Natural killer cell treated with Interleukin-12 subunit alpha and Interleukin-12 subunit beta and Interleukin-15 and Interleukin-18, amount 100 ng/mL, for 72 hours (primary cell): ENCODE measurements at regions not wholly inside any gene's neighbourhood (a gene's known extent, or its start where the extent isn't known, plus 50 kb on each side); places are given as distances from the start of the nearest gene placed in this dataset.
"Not testable (repeated sequence)": the region's sequence is repeated elsewhere in the genome, so short reads cannot be mapped to it uniquely, and the experiment has no call there.

Source experiments
- ATAC-seq, 2 donors: fragments of 150-1000 bp; cut with Tn5 transposase in 1 of 2; sonication (Bioruptor Pico), chemical (Tn5 transposase) in 1 of 2; 2 replicates each; pipeline ENCODE4 v1.10.0; 2021
- DNase-seq: peaks from one replicate; pipeline ENCODE4 v3.0.0; 2022; ENCODE audit warnings: low spot score
- H3K27ac Mint-ChIP-seq, 2 donors: 1 replicate in 1 of 2; 2 replicates in 1 of 2; pipeline ENCODE4 v1.8.0; 2022; ENCODE audit warnings: mixed read lengths in 2 of 2, mild to moderate bottlenecking in 1 of 2, moderate library complexity in 1 of 2
- H3K27me3 Mint-ChIP-seq, 2 donors: 1 replicate in 1 of 2; 2 replicates in 1 of 2; pipeline ENCODE4 v1.8.0; 2022; ENCODE audit warnings: mixed read lengths in 2 of 2
- H3K36me3 Mint-ChIP-seq: one replicate; pipeline ENCODE4 v1.8.0; 2022; ENCODE audit warnings: mixed read lengths
- H3K4me1 Mint-ChIP-seq, 2 donors: 1 replicate in 1 of 2; 2 replicates in 1 of 2; pipeline ENCODE4 v1.8.0; 2022; ENCODE audit warnings: low read depth in 2 of 2, mixed read lengths in 2 of 2, mild to moderate bottlenecking in 1 of 2
- H3K4me3 Mint-ChIP-seq: one replicate; pipeline ENCODE4 v1.8.0; 2022; ENCODE audit warnings: mixed read lengths
- H3K9me3 Mint-ChIP-seq: 2 replicates; pipeline ENCODE4 v1.8.0; 2022; ENCODE audit warnings: mixed read lengths

DNA sequence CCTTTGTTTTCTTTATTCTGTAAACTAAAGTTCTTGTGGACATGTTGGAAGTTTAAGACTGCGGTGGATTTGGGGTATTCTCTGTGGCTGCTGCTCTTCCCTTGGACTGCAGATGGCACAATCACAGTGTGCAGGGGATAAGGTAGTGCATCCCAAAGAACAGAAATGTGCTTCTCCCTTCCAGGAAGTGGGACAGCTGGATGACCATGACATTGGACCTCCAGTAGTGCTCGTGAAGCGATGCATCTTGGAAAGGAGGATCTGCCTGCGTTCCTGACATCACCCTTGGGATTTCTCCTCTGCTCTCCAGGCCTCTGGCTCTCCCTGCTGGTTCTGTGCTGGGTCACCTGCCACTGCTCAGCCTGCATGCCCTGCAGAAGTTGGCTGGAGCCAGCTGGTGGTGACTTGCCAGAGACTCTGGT, 109.9 kb downstream of the SLC4A3 start:
- Mint-ChIP-seq H3K27ac (no peak overlapping the region), H3K4me3 (no peak overlapping the region), H3K36me3 (no peaks in the 10 kb centered on the region), H3K27me3 (peaks cover 16 to 39% of the 10 kb centered on the region in 2 donors), H3K9me3 (no peaks in the 10 kb centered on the region), H3K4me1 (no peaks in the 10 kb centered on the region)
- DNase-seq (no peak), ATAC-seq (no peak)

DNA sequence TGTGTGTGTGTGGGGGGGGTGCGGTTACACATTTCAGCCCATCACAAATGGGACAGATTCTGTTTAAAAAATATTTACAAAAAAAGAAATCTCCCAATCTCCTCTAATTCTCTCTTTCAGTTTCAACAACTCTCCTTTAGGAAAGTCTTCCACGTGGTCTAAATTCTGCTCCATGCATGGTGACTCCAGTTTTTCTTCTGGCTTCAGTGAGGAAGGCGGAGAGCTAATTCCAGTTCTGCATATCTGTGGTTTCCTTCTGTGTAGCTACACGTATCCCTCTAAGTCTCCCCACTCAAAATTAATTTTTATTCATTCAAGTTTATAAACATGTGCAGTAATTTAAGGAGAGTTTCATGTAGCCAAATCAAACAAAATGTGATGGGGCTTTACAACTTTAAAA, 111.6 kb downstream of the SLC4A3 start:
- DNase-seq (no peak), ATAC-seq (no peak)
- Mint-ChIP-seq H3K36me3 (no peaks in the 10 kb centered on the region), H3K27me3 (peaks cover 12 to 21% of the 10 kb centered on the region in 2 donors), H3K4me1 (no peaks in the 10 kb centered on the region), H3K4me3 (no peak overlapping the region), H3K9me3 (no peaks in the 10 kb centered on the region), H3K27ac (no peak overlapping the region)

DNA sequence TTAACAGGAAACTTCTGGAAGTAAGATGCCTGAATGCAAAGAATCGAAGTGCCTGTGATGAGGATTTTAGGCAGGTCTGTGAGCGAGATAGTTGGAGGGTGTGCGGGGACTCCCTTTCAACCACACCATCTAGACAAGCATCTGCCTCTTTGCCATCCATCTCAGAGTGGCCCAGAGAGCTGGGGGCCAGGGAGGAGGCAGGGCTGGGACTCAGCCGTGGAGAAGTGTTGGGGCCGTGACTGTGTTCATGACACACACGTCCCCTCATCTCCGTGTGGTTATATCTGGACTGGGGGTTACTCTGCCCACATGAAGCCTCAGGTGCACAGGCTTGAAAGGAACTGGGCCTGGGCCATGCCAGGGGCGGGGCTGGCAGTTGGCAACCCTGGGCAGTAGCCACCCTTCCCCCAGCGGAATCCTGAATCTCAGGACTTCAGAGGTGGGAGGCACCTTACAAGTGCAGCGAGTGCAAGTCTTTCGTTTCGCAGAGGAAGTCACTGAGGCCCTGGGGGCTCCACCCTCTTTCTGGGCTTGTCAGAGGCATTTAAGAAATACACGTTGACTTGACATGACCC, 112.5 kb downstream of the SLC4A3 start:
- Mint-ChIP-seq H3K27ac (no peak overlapping the region), H3K9me3 (no peaks in the 10 kb centered on the region), H3K36me3 (no peaks in the 10 kb centered on the region), H3K4me3 (no peak overlapping the region), H3K27me3 (peaks cover 12 to 20% of the 10 kb centered on the region in 2 donors), H3K4me1 (no peaks in the 10 kb centered on the region)
- DNase-seq = no peak
- ATAC-seq = peak in 1 of 2 donors; percentile 31

DNA sequence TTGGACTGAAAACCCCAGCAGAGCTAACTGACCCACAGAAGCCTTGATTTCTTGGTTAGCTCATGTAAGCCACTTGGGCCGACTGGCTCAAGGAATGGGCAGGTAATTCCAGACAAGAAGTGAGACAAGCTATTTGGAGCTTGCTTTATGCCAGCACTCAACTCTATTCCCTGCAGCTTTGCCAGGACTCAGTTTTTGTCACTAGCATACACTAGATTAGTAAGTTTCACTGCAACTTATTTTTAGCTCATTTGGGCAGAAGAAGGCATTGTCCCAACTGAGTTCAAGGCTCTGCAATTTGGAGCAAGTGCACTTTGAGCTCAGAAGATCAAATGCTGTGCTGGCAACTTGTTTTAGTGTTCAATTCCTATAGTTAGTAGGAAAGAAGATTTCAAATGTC, 116.1 kb downstream of the SLC4A3 start:
- Mint-ChIP-seq H3K36me3 (no peaks in the 10 kb centered on the region), H3K27me3 (peaks cover 5 to 6% of the 10 kb centered on the region in 2 donors), H3K9me3 (no peaks in the 10 kb centered on the region), H3K27ac (no peak overlapping the region), H3K4me3 (no peak overlapping the region), H3K4me1 (no peaks in the 10 kb centered on the region)
- ATAC-seq (no peak), DNase-seq (no peak)

DNA sequence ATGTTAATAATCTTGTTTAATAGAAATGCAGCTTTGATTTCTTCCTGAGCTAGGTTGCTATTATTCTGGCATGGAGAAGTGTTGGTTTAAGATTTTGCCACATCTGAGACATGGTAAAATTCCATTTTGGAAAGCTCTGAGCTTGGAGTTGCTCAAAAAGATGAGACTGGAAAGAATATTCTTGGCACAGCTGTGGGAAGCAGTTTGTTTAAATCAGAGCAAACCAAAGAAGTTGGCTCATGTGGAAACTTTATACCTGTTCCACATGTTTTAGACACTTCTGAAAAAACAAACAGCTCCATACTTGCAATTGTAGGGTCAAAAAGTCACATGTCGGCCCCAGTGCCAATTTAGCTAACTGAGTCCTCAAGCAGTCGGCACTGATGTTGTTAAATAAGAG, 116.6 kb downstream of the SLC4A3 start:
- H3K27ac Mint-ChIP-seq = no peak overlapping the region
- ATAC-seq = no peak

DNA sequence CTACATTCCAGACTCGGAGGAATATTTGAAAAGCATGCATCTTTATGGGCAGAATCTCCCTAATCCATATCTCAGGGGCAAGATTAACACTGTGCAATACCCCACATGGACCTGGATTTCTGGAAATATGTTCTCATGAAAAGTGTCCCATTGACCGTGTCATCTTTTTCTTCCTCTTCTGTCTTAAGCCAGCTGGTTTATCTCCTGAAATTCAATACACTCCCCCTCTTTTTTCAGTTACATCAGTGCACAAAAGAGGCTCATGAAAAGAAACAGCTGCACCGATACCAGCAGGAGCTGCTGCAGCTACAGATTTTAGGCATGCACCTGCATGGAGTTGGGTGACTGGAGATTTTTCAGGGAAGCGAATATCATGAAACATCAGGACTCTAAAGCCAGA, 117.2 kb downstream of the SLC4A3 start:
- Mint-ChIP-seq H3K27me3 (peaks cover 0 to 1% of the 10 kb centered on the region in 2 donors), H3K4me3 (no peak overlapping the region), H3K27ac (no peak overlapping the region), H3K9me3 (no peaks in the 10 kb centered on the region), H3K36me3 (no peaks in the 10 kb centered on the region), H3K4me1 (no peaks in the 10 kb centered on the region)
- DNase-seq (no peak), ATAC-seq (no peak)

More for the DNA sequence above, 116.6 kb downstream of the SLC4A3 start:
- Mint-ChIP-seq H3K4me3 (no peak overlapping the region), H3K4me1 (no peaks in the 10 kb centered on the region), H3K27me3 (peaks cover 4 to 5% of the 10 kb centered on the region in 2 donors), H3K36me3 (no peaks in the 10 kb centered on the region), H3K9me3 (no peaks in the 10 kb centered on the region)
- no peak for DNase-seq

DNA sequence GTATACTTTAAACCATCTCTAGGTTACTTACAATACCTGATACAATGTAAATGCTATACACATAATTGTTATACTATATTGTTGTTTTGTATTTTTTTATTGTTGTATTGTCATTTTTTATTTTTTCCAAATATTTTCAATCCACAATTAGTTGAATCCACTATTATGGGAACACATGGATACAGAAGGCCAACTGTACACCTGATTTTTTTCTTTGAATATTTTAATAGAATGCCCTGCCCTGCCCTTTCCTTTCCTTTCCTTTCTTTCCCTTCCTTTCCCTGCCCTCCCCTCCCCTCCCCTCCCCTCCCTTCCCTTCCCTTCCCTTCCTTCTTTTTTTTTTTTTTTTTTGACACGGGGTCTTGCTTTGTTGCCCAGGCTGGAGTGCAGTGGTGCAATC, 120.2 kb downstream of the SLC4A3 start:
- H3K27ac Mint-ChIP-seq = no peak overlapping the region
- H3K27me3 Mint-ChIP-seq = no peaks in the 10 kb centered on the region
- H3K9me3 Mint-ChIP-seq = no peaks in the 10 kb centered on the region
- H3K4me1 Mint-ChIP-seq = no peaks in the 10 kb centered on the region
- ATAC-seq = no peak
- DNase-seq = no peak
- no peaks in the 10 kb centered on the region for H3K36me3 Mint-ChIP-seq
- no peak overlapping the region for H3K4me3 Mint-ChIP-seq

DNA sequence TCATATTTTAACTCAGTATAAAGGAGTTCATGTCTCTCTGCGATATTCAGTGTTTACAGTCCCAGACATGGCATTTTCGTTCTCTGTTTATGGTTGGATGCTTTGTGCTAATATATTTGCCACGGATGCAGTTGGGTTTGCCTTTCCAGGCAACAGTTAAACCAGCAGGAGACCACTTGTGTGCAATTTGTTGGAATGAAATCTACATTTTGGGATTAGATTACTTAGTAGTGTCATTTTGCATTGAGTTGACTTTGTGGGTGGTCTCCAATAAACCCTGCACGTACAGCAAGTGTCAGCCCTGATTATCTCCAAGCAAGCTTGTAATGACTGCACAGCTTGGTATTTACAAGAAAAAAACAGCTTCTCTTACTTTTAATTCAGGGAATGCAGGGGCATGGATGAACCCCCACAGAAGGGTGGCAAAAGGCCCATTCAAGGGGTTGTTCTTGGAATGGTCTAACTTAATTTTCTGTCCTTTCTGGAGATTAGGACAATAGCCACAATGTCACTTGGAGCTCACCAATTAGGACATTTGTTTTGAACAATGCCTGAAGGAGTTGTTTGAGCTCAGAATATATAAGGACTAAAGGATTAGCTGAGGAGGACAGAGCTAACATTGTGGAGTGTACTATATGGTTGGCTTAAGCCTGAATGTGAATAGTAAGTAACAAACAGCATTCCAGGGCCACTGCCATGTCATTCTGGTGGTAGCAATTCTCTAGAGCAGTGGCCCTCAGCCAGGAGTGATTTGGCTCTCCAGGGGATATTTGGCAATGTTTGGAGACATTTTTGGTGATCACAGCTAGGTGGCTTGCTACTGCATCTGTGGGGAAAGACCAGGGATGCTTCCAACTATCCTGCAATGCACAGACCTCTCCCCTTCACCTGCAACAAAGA, 121.5 kb downstream of the SLC4A3 start:
- H3K36me3 Mint-ChIP-seq = no peaks in the 10 kb centered on the region
- DNase-seq (no peak), ATAC-seq (no peak)
- H3K4me1 Mint-ChIP-seq = no peaks in the 10 kb centered on the region
- no peaks in the 10 kb centered on the region for H3K27me3 Mint-ChIP-seq
- H3K27ac Mint-ChIP-seq = no peak overlapping the region
- H3K9me3 Mint-ChIP-seq = no peaks in the 10 kb centered on the region
- no peak overlapping the region for H3K4me3 Mint-ChIP-seq

DNA sequence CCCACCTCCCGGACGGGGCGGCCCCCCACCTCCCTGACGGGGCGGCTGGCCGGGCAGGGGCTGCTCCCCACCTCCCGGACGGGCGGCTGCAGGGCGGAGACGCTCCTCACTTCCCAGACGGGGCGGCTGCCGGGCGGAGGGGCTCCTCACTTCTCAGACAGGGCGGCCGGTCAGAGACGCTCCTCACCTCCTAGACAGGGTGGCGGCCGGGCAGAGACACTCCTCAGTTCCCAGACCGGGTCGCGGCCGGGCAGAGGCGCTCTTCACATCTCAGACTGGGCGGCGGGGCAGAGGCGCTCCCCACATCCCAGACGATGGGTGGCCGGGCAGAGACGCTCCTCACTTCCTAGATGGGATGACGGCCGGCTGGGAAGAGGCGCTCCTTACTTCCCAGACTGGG, 123.7 kb downstream of the SLC4A3 start:
- H3K9me3 Mint-ChIP-seq, H3K27me3 Mint-ChIP-seq, H3K4me3 Mint-ChIP-seq, H3K27ac Mint-ChIP-seq, H3K4me1 Mint-ChIP-seq, DNase-seq, ATAC-seq, H3K36me3 Mint-ChIP-seq: not testable (repeated sequence)

DNA sequence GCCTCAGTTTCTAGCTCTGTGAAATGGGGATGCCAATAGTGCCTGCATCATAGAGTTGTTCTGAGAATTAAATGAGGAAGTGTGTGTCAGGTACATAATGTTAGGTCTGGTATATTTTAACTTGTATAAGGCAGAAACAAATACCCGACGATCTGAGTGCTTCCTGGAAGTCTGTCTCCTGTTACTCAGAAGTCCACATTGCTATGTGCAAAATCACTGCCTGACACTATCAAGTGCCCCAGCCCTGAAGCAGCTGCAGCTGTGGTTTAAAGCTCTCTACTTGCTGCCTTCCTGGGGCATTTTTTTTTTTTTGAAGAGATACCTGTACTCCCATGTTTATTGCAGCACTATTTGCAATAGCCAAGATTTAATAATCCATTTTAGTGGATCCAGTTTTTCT, 125.3 kb downstream of the SLC4A3 start:
- ATAC-seq (no peak), DNase-seq (no peak)
- H3K4me1 Mint-ChIP-seq = no peaks in the 10 kb centered on the region
- H3K36me3 Mint-ChIP-seq = no peaks in the 10 kb centered on the region
- H3K27ac Mint-ChIP-seq = no peak overlapping the region
- no peaks in the 10 kb centered on the region for H3K9me3 Mint-ChIP-seq
- H3K4me3 Mint-ChIP-seq = no peak overlapping the region
- H3K27me3 Mint-ChIP-seq = peaks cover 0 to 3% of the 10 kb centered on the region in 2 donors

DNA sequence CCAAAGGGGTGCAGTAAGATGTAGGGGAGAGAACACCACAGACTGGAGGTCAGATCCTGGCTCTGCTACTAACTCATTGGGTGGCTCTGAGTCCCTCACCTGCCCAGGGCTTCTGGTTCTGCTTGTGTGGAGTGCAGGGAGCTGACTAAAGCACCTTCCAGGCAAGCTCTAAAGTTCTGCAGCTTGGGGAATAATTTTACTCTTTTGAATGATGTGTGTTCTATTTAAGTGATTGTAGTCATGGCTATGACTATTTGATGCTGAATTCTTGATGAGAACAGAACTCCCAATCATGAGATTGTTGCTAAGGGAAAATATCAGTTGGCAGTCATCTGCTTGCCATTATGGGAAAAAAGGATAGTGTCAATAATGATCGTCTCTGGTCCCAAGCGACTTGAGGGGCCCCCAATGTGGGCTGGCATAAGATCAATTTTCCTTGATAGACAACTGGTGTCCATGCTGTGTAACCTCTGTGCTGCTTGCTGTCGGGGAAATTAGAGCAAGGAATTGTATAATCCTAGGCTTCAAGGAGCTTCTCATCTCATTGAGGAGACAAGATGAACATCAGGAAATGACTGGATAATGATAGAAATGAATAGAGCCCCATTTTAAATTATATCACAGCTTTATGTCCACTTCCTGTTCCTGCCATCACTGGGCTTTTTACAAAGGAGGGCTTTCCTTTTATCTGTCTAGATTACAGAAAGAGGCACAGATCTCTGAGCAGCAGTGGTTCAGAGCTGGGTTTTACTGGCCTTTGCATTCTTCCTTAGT, 131.7 kb downstream of the SLC4A3 start:
- Mint-ChIP-seq H3K4me1 (no peaks in the 10 kb centered on the region), H3K4me3 (no peak overlapping the region), H3K36me3 (no peaks in the 10 kb centered on the region), H3K27ac (no peak overlapping the region), H3K27me3 (peaks cover 0 to 5% of the 10 kb centered on the region in 2 donors), H3K9me3 (no peaks in the 10 kb centered on the region)
- DNase-seq (no peak), ATAC-seq (no peak)

DNA sequence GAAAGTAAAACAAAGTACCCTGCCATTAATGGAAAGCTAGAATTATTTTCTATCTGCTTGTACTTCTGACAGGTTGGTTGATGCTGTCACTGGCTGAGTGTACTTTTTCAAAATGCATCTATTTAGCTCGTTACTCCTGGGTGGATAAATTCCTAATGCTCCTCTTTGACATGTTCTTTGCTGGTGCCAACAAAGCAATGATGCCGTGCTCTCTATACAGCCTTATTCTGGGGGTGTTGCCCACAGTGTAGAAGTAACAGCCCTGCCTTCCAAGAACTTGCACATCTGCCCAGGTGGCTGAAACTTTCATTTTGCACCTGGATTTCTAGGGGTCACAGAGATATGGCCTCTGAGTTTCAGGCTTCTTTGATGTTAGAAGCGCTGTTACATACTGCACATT, 132.4 kb downstream of the SLC4A3 start:
- no peak for DNase-seq

DNA sequence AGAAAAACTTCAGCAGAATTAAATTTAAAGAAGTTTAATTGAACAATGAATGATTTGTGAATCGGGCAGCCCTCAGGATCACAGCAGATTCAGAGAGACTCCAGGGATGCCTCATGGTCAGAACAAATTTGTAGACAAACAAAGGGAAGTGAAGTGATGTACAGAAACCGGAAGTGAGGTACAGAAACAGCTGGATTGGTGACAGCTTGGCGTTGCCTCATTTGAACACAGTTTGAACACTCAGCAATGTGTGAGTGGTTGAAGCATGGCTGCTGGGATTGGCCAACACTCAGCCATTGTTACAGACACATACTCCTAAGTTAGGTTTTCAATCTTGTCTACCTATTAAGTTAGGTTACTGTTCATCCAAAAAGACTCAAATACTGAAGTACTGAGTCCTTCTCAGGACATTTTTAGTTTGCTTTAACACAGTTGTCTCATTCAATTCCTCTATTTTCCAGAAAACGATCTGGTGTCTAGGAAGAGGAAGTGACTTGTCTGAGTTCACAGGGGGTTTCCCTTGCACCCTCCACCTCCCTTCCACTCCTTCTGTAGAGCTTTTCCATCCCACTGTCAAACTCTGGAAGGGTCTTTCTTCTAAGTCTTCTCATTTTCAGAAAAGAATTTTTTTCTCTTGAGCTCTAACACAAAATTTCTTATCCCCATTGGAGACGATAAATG, 137.9 kb downstream of the SLC4A3 start:
- no peak for ATAC-seq
- no peak for DNase-seq
- Mint-ChIP-seq H3K36me3 (no peaks in the 10 kb centered on the region), H3K9me3 (peaks cover 4% of the 10 kb centered on the region), H3K4me3 (no peak overlapping the region), H3K27me3 (peaks cover 5 to 14% of the 10 kb centered on the region in 2 donors), H3K27ac (no peak overlapping the region), H3K4me1 (no peaks in the 10 kb centered on the region)

More for the DNA sequence above, 132.4 kb downstream of the SLC4A3 start:
- no peak for ATAC-seq
- Mint-ChIP-seq H3K4me3 (no peak overlapping the region), H3K27me3 (peaks cover 3 to 5% of the 10 kb centered on the region in 2 donors), H3K9me3 (no peaks in the 10 kb centered on the region), H3K36me3 (no peaks in the 10 kb centered on the region), H3K27ac (no peak overlapping the region), H3K4me1 (no peaks in the 10 kb centered on the region)
